ENCODE measurements at regions not wholly inside any gene's neighbourhood (a gene's known extent, or its start where the extent isn't known, plus 50 kb on each side); places are given as distances from the start of the nearest gene placed in this dataset.

DNA sequence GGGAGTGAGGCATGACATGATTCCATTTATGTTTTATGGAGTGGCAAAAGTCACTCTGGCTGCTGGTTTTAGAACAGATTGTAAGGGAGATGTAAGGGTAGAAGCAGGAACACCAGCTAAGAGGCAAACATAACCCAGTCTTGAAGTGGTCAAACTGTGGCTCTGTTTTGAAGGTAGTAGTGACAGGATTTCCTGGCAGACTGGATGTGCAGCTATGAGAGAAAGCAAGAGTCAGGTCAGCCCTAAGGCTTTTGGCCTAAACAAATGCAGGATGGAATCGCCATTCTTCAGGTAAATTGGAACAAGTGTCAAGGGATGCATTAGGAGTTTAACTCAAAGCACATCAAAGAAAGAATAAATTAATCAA is 175.3 kb upstream of the AGR3 start:
- no peak for TF ChIP-seq CTCF (CRISPR knock-in tag; IDR thresholded peaks at IDR 0.05)
- no peak for TF ChIP-seq ZNF318 (CRISPR knock-in tag; IDR thresholded peaks at IDR 0.05)
- no peak for TF ChIP-seq ZNF232 (CRISPR knock-in tag; IDR thresholded peaks at IDR 0.05; ENCODE audit: borderline replicate concordance)
- no peak for TF ChIP-seq ZNF33B (CRISPR knock-in tag; IDR thresholded peaks at IDR 0.05)
- TF ChIP-seq FOXM1 (CRISPR knock-in tag; IDR thresholded peaks at IDR 0.05), result no peak
- TF ChIP-seq, protein P1, sequence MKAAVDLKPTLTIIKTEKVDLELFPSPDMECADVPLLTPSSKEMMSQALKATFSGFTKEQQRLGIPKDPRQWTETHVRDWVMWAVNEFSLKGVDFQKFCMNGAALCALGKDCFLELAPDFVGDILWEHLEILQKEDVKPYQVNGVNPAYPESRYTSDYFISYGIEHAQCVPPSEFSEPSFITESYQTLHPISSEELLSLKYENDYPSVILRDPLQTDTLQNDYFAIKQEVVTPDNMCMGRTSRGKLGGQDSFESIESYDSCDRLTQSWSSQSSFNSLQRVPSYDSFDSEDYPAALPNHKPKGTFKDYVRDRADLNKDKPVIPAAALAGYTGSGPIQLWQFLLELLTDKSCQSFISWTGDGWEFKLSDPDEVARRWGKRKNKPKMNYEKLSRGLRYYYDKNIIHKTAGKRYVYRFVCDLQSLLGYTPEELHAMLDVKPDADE (CRISPR knock-in tag; IDR thresholded peaks at IDR 0.05), result no peak

Measured in HepG2 (cell line).